Tibial artery (tissue), 4 donors: ENCODE measurements at regions not wholly inside any gene's neighbourhood (a gene's known extent, or its start where the extent isn't known, plus 50 kb on each side); places are given as distances from the start of the nearest gene placed in this dataset.

ENCODE experiments used
- DNase-seq, 2 donors: peaks; one replicate each; pipeline ENCODE4 v3.0.0-alpha.2; 2019
- H3K27ac ChIP-seq, 2 donors: fragments of 200-600 bp; sonication (generic) in 1 of 2; 1 replicate in 1 of 2; 2 replicates in 1 of 2; pipeline ENCODE4 v1.5.1; 2018 to 2019; ENCODE audit warnings: mild to moderate bottlenecking in 1 of 2
- H3K27me3 ChIP-seq, 2 donors: fragments of 200-600 bp; sonication (generic) in 1 of 2; one replicate each; pipeline versions ENCODE4 v1.5.1 to v1.6.0; 2016 to 2019
- H3K36me3 ChIP-seq, 3 donors: fragments of 200-600 bp; sonication (generic) in 2 of 3; one replicate each; pipeline ENCODE4 v1.5.1; 2016 to 2019; ENCODE audit warnings: mild to moderate bottlenecking in 2 of 3
- H3K4me1 ChIP-seq, 4 donors: fragments of 200-600 bp; sonication (generic) in 2 of 4; 1 replicate in 3 of 4; 2 replicates in 1 of 4; pipeline ENCODE4 v1.5.1; 2016 to 2019
- H3K4me3 ChIP-seq, 2 donors: fragments of 200-600 bp; sonication (generic) in 1 of 2; 1 replicate in 1 of 2; 2 replicates in 1 of 2; pipeline ENCODE4 v1.5.1; 2018 to 2019; ENCODE audit warnings: mild to moderate bottlenecking in 2 of 2
- H3K9me3 ChIP-seq, 3 donors: fragments of 200-600 bp; sonication (generic) in 1 of 3; one replicate each; pipeline ENCODE4 v1.5.1; 2016 to 2019
- intact Hi-C: fragments of 100-400 bp; cut with DNase I; formaldehyde crosslinking; loops from one replicate; pipeline ENCODE4 v1.15.0; 2023; ENCODE audit warnings: low total_unique reads
- TF ChIP-seq, protein P1 (sequence below), 2 experiments: fragments of 200-600 bp in 1 of 2; fragments of 450-650 bp in 1 of 2; IDR thresholded peaks; one replicate each; pipeline ENCODE4 v1.5.1; 2017 to 2019; ENCODE audit warnings: antibody characterized with exemption in 2 of 2, mild to moderate bottlenecking in 1 of 2, moderate library complexity in 1 of 2

GRCh38 chr5:30041291-30041690 is 1152.2 kb upstream of the CDH6 start:
- no peaks in the 10 kb centered on the region for H3K4me1 ChIP-seq
- DNase-seq, result no peak
- H3K9me3 ChIP-seq, result no peaks in the 10 kb centered on the region
- no peak overlapping the region for H3K4me3 ChIP-seq
- TF ChIP-seq, protein P1, sequence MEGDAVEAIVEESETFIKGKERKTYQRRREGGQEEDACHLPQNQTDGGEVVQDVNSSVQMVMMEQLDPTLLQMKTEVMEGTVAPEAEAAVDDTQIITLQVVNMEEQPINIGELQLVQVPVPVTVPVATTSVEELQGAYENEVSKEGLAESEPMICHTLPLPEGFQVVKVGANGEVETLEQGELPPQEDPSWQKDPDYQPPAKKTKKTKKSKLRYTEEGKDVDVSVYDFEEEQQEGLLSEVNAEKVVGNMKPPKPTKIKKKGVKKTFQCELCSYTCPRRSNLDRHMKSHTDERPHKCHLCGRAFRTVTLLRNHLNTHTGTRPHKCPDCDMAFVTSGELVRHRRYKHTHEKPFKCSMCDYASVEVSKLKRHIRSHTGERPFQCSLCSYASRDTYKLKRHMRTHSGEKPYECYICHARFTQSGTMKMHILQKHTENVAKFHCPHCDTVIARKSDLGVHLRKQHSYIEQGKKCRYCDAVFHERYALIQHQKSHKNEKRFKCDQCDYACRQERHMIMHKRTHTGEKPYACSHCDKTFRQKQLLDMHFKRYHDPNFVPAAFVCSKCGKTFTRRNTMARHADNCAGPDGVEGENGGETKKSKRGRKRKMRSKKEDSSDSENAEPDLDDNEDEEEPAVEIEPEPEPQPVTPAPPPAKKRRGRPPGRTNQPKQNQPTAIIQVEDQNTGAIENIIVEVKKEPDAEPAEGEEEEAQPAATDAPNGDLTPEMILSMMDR (IDR thresholded peaks at IDR 0.05), result no peak
- H3K27ac ChIP-seq, result no peak overlapping the region
- intact Hi-C loops, result no loop called here
- H3K36me3 ChIP-seq, result no peaks in the 10 kb centered on the region
- H3K27me3 ChIP-seq, result no peaks in the 10 kb centered on the region

DNA sequence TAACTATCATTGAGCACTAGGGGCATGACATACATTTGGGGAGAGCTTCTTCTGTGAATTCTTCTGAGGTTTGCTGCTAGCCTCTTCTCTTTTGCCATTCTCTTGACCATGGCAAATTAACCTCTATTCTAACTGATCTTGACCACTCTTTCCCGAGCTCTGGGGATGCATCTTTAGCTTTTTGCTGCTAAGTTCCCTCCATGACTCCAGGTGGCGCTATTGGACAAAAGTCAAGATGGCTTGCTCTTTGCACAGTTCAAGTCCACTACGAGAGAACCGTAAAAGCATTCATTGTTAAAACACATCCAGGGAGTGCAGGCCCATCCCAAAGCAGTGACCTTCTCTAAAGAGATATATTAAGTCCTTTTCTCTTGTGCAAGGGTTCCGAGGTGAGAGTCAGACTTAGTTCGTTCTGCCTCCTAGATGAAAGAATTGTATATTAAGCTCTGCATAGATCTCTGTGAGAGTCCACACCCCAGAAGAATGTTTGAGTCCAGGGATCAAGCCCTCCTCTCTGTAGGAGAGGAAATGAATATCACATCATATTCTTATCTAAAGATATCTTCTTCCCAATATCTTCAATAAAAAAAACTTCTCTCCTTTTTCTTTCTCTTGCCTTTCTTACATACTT is 1152.9 kb upstream of the CDH6 start:
- TF ChIP-seq, protein P1 (IDR thresholded peaks at IDR 0.05), result peak in 1 of 2 experiments; percentile 49
- Histone ChIP-seq H3K27me3 (no peaks in the 10 kb centered on the region), H3K9me3 (no peaks in the 10 kb centered on the region), H3K36me3 (no peaks in the 10 kb centered on the region), H3K4me3 (no peak overlapping the region), H3K4me1 (no peaks in the 10 kb centered on the region), H3K27ac (no peak overlapping the region)
- intact Hi-C loops, result no loop called here
- no peak for DNase-seq

DNA sequence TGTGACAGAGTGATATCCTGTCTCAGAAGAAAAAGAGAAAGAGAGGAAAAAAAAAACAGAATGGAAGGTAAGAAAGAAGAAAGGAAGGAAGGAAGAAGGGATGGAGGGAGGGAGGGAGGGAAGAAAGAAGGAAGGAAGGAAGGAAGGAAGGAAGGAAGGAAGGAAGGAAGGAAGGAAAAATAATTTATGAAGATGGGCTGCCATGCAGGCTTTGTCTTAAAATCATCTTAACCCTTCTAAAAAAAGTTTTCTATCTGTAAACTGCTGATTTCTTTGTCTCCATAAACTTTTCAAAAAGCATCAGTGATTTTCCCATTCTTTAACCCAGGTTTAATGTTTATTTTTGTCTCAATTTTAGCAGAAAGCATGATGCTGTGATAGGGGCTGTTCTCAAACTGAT is 1154.1 kb upstream of the CDH6 start:
- Histone ChIP-seq H3K4me3 (no peak overlapping the region), H3K36me3 (no peaks in the 10 kb centered on the region), H3K27ac (no peak overlapping the region), H3K9me3 (no peaks in the 10 kb centered on the region), H3K4me1 (no peaks in the 10 kb centered on the region), H3K27me3 (no peaks in the 10 kb centered on the region)
- intact Hi-C loops, result no loop called here
- TF ChIP-seq, protein P1 (IDR thresholded peaks at IDR 0.05), result no peak
- DNase-seq, result no peak

DNA sequence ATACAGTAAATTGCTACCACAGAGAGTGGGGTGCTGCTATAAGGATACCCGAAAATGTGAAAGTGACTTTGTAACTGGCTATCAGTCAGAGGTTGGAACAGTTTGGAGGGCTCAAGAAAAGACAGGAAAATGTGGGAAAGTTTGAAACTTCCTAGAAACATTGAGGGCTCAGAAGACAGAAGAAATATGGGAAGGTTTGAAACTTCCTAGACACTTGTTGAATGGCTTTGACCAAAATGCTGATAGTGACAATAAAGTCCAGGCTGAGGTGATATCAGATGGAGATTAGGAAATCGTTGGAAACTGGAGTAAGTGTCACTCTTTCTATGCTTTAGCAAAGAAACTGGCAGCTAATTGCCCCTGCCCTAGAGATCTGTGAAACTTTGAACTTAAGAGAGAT is 1158.6 kb upstream of the CDH6 start:
- Histone ChIP-seq H3K4me1 (no peaks in the 10 kb centered on the region), H3K27ac (no peak overlapping the region), H3K27me3 (no peaks in the 10 kb centered on the region), H3K4me3 (no peak overlapping the region), H3K9me3 (no peaks in the 10 kb centered on the region), H3K36me3 (no peaks in the 10 kb centered on the region)
- intact Hi-C loops, result no loop called here
- TF ChIP-seq, protein P1 (IDR thresholded peaks at IDR 0.05), result no peak
- no peak for DNase-seq

DNA sequence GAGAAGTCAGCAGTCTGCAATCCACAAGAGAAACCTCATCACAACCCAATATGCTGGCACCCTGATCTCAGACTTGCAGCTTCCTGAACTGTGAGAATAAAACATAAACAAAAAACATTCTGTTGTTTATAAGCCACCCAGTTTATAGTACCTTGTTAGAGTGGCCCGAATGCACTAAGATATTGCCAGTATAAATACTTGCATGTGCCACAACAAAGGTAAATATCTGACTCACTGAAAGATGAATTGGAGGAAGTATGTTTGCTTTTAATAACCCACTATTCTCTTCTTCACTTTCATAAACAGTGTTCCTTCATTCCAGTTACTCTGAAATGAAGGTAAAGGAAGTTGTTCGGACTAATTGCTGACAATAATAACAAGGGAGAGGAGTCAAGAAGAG is 1163.4 kb upstream of the CDH6 start:
- DNase-seq, result no peak
- intact Hi-C loops, result no loop called here
- no peaks in the 10 kb centered on the region for H3K9me3 ChIP-seq
- no peak overlapping the region for H3K4me3 ChIP-seq
- H3K36me3 ChIP-seq, result no peaks in the 10 kb centered on the region
- no peaks in the 10 kb centered on the region for H3K4me1 ChIP-seq
- TF ChIP-seq, protein P1 (IDR thresholded peaks at IDR 0.05), result no peak
- no peak overlapping the region for H3K27ac ChIP-seq
- no peaks in the 10 kb centered on the region for H3K27me3 ChIP-seq

DNA sequence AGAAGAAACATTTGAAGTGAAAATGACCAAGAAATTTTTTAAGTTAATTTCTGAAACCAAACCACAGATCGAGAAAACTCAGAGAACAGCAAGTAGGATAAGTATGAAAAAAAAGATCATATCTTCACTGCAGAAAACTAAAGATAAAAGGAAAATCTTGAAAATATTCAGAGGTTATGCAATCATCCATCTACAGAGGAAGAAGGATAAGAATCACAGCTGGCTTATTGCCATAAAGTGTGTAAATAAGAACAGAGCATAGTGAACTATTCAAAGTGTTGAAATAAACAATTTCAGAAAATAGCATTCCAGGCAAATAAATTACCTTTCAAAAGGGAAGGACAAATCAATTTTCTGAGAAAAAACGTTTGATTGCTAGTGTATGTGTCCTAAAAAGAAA is 1191.7 kb upstream of the CDH6 start:
- TF ChIP-seq, protein P1 (IDR thresholded peaks at IDR 0.05), result no peak
- no peaks in the 10 kb centered on the region for H3K4me1 ChIP-seq

More for the DNA sequence above, 1191.7 kb upstream of the CDH6 start:
- intact Hi-C loops, result no loop called here
- H3K36me3 ChIP-seq, result no peaks in the 10 kb centered on the region
- DNase-seq, result no peak
- no peaks in the 10 kb centered on the region for H3K9me3 ChIP-seq
- no peaks in the 10 kb centered on the region for H3K27me3 ChIP-seq
- H3K27ac ChIP-seq, result no peak overlapping the region
- H3K4me3 ChIP-seq, result no peak overlapping the region
